Colonic mucosa (tissue), 4 donors: ENCODE measurements at regions not wholly inside any gene's neighbourhood (a gene's known extent, or its start where the extent isn't known, plus 50 kb on each side); places are given as distances from the start of the nearest gene placed in this dataset.

ENCODE experiments used
- DNase-seq: peaks from one replicate; pipeline ENCODE4 v3.0.0-alpha.2; 2020
- H3K27ac ChIP-seq: fragments of 200-600 bp; one replicate; pipeline ENCODE4 v1.8.0; 2021
- H3K27me3 ChIP-seq: fragments of 200-600 bp; one replicate; pipeline ENCODE4 v1.8.0; 2021
- H3K36me3 ChIP-seq: fragments of 200-600 bp; one replicate; pipeline ENCODE4 v1.8.0; 2021
- H3K4me1 ChIP-seq: fragments of 200-600 bp; one replicate; pipeline ENCODE4 v1.8.0; 2021; ENCODE audit warnings: mild to moderate bottlenecking
- H3K4me3 ChIP-seq: fragments of 200-600 bp; one replicate; pipeline ENCODE4 v1.8.0; 2021
- H3K9ac ChIP-seq, 2 donors: one replicate each; pipeline ENCODE4 v1.7.0; 2013; ENCODE audit warnings: control low read depth in 2 of 2, low read depth in 2 of 2, low read length in 2 of 2
- H3K9me3 ChIP-seq: fragments of 200-600 bp; one replicate; pipeline ENCODE4 v1.8.0; 2021
- intact Hi-C: fragments of 100-400 bp; cut with DNase I; formaldehyde crosslinking; loops from one replicate; pipeline ENCODE4 v1.14.1; 2022
- TF ChIP-seq, protein P1 (sequence below): fragments of 200-600 bp; IDR thresholded peaks from one replicate; pipeline ENCODE4 v1.8.0; 2022; ENCODE audit warnings: antibody characterized with exemption, mild to moderate bottlenecking
- donor health status: healthy.
- donor health status: DM: no; HTN: no; CAD: no.
- donor health status: DM: no; HTN: no; CAD: no.

DNA sequence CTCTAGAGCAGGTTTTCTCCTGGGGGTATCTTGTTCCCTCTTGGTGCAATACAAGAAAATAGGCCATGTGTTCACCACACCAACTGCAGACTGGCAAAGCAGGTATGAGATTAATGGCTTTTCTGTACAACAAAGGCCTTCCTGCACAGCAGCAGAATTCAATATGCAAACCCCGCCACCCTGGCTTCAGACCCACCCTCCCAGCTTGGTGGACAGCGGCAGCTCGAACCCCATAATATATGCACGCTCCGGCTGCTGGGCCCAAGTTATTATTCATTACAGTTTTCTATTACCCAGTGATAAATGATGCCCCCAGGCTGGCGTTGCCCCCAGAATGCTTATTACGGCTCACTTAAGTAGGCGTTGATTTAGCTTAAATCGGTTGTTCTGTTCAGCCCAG is 144.2 kb downstream of the RRAGC start:
- TF ChIP-seq, protein P1, sequence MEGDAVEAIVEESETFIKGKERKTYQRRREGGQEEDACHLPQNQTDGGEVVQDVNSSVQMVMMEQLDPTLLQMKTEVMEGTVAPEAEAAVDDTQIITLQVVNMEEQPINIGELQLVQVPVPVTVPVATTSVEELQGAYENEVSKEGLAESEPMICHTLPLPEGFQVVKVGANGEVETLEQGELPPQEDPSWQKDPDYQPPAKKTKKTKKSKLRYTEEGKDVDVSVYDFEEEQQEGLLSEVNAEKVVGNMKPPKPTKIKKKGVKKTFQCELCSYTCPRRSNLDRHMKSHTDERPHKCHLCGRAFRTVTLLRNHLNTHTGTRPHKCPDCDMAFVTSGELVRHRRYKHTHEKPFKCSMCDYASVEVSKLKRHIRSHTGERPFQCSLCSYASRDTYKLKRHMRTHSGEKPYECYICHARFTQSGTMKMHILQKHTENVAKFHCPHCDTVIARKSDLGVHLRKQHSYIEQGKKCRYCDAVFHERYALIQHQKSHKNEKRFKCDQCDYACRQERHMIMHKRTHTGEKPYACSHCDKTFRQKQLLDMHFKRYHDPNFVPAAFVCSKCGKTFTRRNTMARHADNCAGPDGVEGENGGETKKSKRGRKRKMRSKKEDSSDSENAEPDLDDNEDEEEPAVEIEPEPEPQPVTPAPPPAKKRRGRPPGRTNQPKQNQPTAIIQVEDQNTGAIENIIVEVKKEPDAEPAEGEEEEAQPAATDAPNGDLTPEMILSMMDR = no peak
- Histone ChIP-seq H3K27me3 (no peaks in the 10 kb centered on the region), H3K4me3 (no peak overlapping the region), H3K9ac (no peak overlapping the region), H3K4me1 (no peaks in the 10 kb centered on the region), H3K9me3 (no peaks in the 10 kb centered on the region), H3K27ac (no peak overlapping the region), H3K36me3 (no peaks in the 10 kb centered on the region)
- intact Hi-C loops = no loop called here
- DNase-seq = no peak

DNA sequence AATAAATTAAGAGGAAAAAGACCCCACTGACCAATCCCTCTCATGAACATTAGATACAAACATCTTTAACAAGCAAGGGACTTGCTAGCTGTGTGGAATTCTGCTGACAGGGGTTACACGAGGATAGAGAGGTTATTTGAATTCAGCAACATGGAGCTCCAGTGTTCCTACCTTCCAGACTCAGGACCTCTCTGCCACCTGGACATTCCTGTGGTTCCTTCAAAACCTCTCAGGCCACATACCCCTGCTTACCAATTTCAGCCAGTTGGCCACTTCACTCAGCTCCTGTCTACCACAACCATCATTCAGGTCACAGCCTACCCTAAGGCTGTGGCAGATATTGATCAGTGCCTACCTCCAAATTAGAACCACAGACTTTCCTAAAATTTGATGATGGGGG is 147.5 kb downstream of the RRAGC start:
- no peak for DNase-seq
- Histone ChIP-seq H3K4me3 (no peak overlapping the region), H3K27ac (no peak overlapping the region), H3K9me3 (no peaks in the 10 kb centered on the region), H3K27me3 (no peaks in the 10 kb centered on the region), H3K36me3 (no peaks in the 10 kb centered on the region), H3K4me1 (no peaks in the 10 kb centered on the region), H3K9ac (no peak overlapping the region)
- TF ChIP-seq, protein P1 = no peak
- intact Hi-C loops = no loop called here

DNA sequence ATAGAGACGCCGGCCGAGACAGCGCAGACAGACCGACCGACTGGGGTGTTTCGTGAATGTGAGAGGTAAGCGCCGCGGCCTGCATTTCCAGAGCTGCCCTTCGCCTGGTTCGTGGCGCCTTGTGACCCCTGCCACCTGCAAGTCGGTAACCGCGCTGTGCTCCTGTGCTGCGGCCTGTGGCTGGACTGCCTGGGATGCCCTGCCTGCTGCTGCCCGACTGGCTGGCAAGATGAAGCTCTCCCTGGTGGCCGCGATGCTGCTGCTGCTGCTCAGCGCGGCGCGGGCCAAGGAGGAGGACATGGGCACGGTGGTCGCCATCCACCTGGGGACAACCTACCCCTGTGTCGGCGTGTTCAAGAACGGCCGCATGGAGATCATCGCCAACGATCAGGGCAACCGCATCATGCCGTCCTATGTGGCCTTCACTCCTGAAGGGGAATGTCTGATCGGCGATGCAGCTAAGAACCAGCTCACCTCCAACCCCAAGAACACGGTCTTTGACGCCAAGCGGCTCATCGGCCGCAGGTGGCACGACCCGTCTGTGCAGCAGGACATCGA is 150.8 kb downstream of the RRAGC start:
- Histone ChIP-seq H3K27ac (no peak overlapping the region), H3K4me1 (no peaks in the 10 kb centered on the region), H3K27me3 (no peaks in the 10 kb centered on the region), H3K9me3 (no peaks in the 10 kb centered on the region), H3K36me3 (no peaks in the 10 kb centered on the region), H3K4me3 (no peak overlapping the region), H3K9ac (no peak overlapping the region)
- DNase-seq = no peak
- intact Hi-C loops = no loop called here
- TF ChIP-seq, protein P1 = no peak

DNA sequence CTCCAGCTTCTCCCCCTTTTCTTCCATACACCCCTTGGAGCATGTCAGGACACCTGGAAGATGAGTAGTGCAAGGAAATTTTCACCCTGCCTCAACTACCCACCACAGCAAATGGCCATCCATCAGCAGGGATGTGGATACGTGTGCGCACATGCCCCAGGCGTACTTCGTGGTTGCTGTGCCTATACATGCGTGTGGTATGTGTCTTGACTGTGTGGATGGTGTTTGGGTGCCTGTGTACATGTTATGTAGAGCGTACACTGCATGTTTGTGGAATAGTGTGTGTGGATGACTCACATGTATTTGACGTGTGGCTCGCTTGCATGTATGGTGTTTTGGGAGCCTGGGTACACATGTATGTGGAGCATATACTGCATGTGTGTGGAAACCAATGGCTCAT is 158.5 kb downstream of the RRAGC start:
- Histone ChIP-seq H3K4me1 (no peaks in the 10 kb centered on the region), H3K9ac (no peak overlapping the region), H3K36me3 (no peaks in the 10 kb centered on the region), H3K27ac (no peak overlapping the region), H3K9me3 (no peaks in the 10 kb centered on the region), H3K27me3 (no peaks in the 10 kb centered on the region), H3K4me3 (no peak overlapping the region)
- DNase-seq = no peak
- intact Hi-C loops = no loop called here
- TF ChIP-seq, protein P1 = no peak

DNA sequence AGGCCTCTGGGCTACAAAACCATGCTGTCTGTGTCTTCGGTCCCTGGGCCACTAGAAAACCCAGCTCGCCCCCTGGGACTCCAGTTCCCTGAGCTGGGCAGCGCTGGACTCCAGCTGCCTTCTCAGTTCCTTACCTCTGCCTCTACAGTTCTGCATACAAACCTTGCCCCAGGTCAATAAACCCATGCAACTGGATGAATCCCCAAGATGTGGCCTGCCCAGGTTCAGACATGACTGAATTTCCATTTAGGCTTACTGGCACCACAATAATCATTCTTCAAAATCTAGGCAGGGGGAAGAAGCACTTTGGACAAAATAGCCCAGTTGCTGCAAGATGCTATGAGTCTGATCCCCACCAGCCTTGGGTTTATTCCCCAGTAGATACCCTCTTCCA is 159.5 kb downstream of the RRAGC start:
- H3K36me3 ChIP-seq = no peaks in the 10 kb centered on the region
- H3K27ac ChIP-seq = no peak overlapping the region
- intact Hi-C loops = no loop called here
- TF ChIP-seq, protein P1 = no peak
- no peak overlapping the region for H3K9ac ChIP-seq
- no peaks in the 10 kb centered on the region for H3K9me3 ChIP-seq
- no peaks in the 10 kb centered on the region for H3K27me3 ChIP-seq
- H3K4me3 ChIP-seq = no peak overlapping the region
- H3K4me1 ChIP-seq = no peaks in the 10 kb centered on the region
- DNase-seq = no peak
